ENCODE measurements at regions not wholly inside any gene's neighbourhood (a gene's known extent, or its start where the extent isn't known, plus 50 kb on each side); places are given as distances from the start of the nearest gene placed in this dataset.

GRCh38 chr10:84811113-84811512 lies 482.7 kb downstream of the CCSER2 start:
- no peak overlapping the region for H3K4me2 ChIP-seq (ENCODE audit: insufficient read depth, low read length)
- H3K27me3 ChIP-seq (ENCODE audit: control insufficient read depth in 2 of 2, insufficient read depth in 2 of 2, low read length in 2 of 2): no peaks in the 10 kb centered on the region
- no peaks in the 10 kb centered on the region for H4K20me1 ChIP-seq (replicated peaks; ENCODE audit: control insufficient read depth, insufficient read depth, low read length)
- in situ Hi-C loops (cut with MboI) (no loop called here), intact Hi-C loops (cut with micrococcal nuclease) (no loop called here)
- 2% methylated on average over 5 of the region's 5 CpGs for WGBS (ENCODE audit: insufficient coverage, low coverage, missing lambda C conversion rate)
- no peak overlapping the region for H3K4me3 ChIP-seq
- CTCF ChIA-PET (ENCODE audit: low intra/inter-chr PET ratio): no interaction called here
- no peak for TF ChIP-seq SMAD1 (IDR thresholded peaks at IDR 0.05; ENCODE audit: low read depth, low read length, partially characterized antibody)
- TF ChIP-seq ZNF395 (CRISPR knock-in tag; IDR thresholded peaks at IDR 0.05): no peak
- no peak for TF ChIP-seq SRSF7 (optimal IDR thresholded peaks at IDR 0.05; ENCODE audit: low read depth, low read length)
- TF ChIP-seq MTA1 (IDR thresholded peaks at IDR 0.05; ENCODE audit: borderline replicate concordance): no peak
- no peak for TF ChIP-seq ZNF316 (IDR thresholded peaks at IDR 0.05)
- no peak for TF ChIP-seq ZKSCAN1 (IDR thresholded peaks at IDR 0.05; ENCODE audit: low read depth, low read length)
- TF ChIP-seq ZNF274 (IDR thresholded peaks at IDR 0.05; ENCODE audit: borderline replicate concordance, low read depth, low read length): no peak
- H3K4me1 ChIP-seq (replicated peaks in 1 of 2; ENCODE audit: control insufficient read depth in 2 of 2, insufficient read depth in 2 of 2, low read length in 2 of 2): no peaks in the 10 kb centered on the region
- H3K79me2 ChIP-seq (ENCODE audit: control insufficient read depth, insufficient read depth, low read length): no peaks in the 10 kb centered on the region
- BruUV-seq (replicated peaks): no TSS peak
- H3K9me3 ChIP-seq (replicated peaks; ENCODE audit: control insufficient read depth, insufficient read depth, low read depth, low read length): no peaks in the 10 kb centered on the region
- POLR2A ChIA-PET: no interaction called here
- ATAC-seq (no peak), FAIRE-seq (no peak), DNase-seq (ENCODE audit: extremely low read depth in 1 of 4, low spot score in 3 of 4) (no peak)
- no peak overlapping the region for H2AFZ ChIP-seq (ENCODE audit: low read depth, low read length)
- no peaks in the 10 kb centered on the region for H3K9me1 ChIP-seq (ENCODE audit: control insufficient read depth, insufficient read depth, low read length)
- no peaks in the 10 kb centered on the region for H3K36me3 ChIP-seq (ENCODE audit: control insufficient read depth, insufficient read depth, low read length)
- no peak overlapping the region for H3K27ac ChIP-seq (ENCODE audit: extremely low read depth, low read depth, low read length)
- H3K9ac ChIP-seq (ENCODE audit: insufficient read depth in 1 of 2, low read depth in 2 of 2, low read length in 2 of 2): no peak overlapping the region

All from K562 (cell line).